H1 (cell line): ENCODE measurements at regions not wholly inside any gene's neighbourhood (a gene's known extent, or its start where the extent isn't known, plus 50 kb on each side); places are given as distances from the start of the nearest gene placed in this dataset.

ENCODE experiments used
- ASH2L ChIP-seq: fragments of 200-600, 300-600 bp; sonication (generic); IDR thresholded peaks from one replicate; pipeline ENCODE4 v1.7.1; 2017; ENCODE audit warnings: low read length
- POU5F1 ChIP-seq: IDR thresholded peaks from 2 replicates; pipeline ENCODE4 v1.6.1; 2011; ENCODE audit warnings: low read depth, mild to moderate bottlenecking, low read length, moderate library complexity
- RNF2 ChIP-seq: fragments of 200-900, 300-1000 bp; sonication (generic); IDR thresholded peaks from 2 replicates; pipeline ENCODE4 v1.7.1; 2016; ENCODE audit warnings: borderline replicate concordance, low read depth, mild to moderate bottlenecking, antibody characterized with exemption, low read length; ENCODE audit not compliant: poor library complexity, severe bottlenecking; ENCODE audit errors: missing control alignments
- TEAD4 ChIP-seq: IDR thresholded peaks from 2 replicates; pipeline ENCODE4 v1.6.1; 2012; ENCODE audit warnings: low read depth, low read length, inconsistent platforms, mixed read lengths
- YY1 ChIP-seq: IDR thresholded peaks from 2 replicates; pipeline ENCODE4 v1.6.1; 2011; ENCODE audit warnings: low read depth, mild to moderate bottlenecking, low read length
- TF ChIP-seq, protein P1 (sequence below): fragments of 300-600 bp; sonication (generic); IDR thresholded peaks from 2 replicates; pipeline ENCODE4 v1.7.1; 2012; ENCODE audit warnings: low read length, moderate library complexity, mild to moderate bottlenecking, inconsistent platforms; ENCODE audit not compliant: insufficient replicate concordance
- TF ChIP-seq, protein P2 (sequence below): IDR thresholded peaks from 2 replicates; pipeline ENCODE4 v1.6.1; 2011; ENCODE audit warnings: low read depth, mild to moderate bottlenecking, low read length; ENCODE audit not compliant: insufficient read depth

DNA sequence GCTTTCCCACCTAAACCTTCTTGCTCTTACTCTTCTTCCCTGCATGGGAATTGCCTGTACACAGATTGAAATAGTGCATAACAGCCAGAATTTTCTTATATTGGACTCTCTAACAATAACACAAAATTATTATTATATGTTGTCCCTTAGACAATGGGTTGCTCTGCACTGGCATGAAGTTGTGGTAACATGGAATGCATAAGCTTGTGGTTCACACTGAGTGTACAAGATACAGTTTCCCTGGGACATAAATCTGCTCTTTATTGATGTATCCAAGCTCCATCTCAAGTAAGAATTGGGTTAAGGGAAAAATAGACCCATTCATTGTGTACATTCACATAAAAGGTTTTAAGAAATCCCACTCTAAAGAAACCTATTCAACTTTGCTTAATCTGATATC lies 114.4 kb upstream of the NTF3 start (continued):
- TF ChIP-seq, protein P1, sequence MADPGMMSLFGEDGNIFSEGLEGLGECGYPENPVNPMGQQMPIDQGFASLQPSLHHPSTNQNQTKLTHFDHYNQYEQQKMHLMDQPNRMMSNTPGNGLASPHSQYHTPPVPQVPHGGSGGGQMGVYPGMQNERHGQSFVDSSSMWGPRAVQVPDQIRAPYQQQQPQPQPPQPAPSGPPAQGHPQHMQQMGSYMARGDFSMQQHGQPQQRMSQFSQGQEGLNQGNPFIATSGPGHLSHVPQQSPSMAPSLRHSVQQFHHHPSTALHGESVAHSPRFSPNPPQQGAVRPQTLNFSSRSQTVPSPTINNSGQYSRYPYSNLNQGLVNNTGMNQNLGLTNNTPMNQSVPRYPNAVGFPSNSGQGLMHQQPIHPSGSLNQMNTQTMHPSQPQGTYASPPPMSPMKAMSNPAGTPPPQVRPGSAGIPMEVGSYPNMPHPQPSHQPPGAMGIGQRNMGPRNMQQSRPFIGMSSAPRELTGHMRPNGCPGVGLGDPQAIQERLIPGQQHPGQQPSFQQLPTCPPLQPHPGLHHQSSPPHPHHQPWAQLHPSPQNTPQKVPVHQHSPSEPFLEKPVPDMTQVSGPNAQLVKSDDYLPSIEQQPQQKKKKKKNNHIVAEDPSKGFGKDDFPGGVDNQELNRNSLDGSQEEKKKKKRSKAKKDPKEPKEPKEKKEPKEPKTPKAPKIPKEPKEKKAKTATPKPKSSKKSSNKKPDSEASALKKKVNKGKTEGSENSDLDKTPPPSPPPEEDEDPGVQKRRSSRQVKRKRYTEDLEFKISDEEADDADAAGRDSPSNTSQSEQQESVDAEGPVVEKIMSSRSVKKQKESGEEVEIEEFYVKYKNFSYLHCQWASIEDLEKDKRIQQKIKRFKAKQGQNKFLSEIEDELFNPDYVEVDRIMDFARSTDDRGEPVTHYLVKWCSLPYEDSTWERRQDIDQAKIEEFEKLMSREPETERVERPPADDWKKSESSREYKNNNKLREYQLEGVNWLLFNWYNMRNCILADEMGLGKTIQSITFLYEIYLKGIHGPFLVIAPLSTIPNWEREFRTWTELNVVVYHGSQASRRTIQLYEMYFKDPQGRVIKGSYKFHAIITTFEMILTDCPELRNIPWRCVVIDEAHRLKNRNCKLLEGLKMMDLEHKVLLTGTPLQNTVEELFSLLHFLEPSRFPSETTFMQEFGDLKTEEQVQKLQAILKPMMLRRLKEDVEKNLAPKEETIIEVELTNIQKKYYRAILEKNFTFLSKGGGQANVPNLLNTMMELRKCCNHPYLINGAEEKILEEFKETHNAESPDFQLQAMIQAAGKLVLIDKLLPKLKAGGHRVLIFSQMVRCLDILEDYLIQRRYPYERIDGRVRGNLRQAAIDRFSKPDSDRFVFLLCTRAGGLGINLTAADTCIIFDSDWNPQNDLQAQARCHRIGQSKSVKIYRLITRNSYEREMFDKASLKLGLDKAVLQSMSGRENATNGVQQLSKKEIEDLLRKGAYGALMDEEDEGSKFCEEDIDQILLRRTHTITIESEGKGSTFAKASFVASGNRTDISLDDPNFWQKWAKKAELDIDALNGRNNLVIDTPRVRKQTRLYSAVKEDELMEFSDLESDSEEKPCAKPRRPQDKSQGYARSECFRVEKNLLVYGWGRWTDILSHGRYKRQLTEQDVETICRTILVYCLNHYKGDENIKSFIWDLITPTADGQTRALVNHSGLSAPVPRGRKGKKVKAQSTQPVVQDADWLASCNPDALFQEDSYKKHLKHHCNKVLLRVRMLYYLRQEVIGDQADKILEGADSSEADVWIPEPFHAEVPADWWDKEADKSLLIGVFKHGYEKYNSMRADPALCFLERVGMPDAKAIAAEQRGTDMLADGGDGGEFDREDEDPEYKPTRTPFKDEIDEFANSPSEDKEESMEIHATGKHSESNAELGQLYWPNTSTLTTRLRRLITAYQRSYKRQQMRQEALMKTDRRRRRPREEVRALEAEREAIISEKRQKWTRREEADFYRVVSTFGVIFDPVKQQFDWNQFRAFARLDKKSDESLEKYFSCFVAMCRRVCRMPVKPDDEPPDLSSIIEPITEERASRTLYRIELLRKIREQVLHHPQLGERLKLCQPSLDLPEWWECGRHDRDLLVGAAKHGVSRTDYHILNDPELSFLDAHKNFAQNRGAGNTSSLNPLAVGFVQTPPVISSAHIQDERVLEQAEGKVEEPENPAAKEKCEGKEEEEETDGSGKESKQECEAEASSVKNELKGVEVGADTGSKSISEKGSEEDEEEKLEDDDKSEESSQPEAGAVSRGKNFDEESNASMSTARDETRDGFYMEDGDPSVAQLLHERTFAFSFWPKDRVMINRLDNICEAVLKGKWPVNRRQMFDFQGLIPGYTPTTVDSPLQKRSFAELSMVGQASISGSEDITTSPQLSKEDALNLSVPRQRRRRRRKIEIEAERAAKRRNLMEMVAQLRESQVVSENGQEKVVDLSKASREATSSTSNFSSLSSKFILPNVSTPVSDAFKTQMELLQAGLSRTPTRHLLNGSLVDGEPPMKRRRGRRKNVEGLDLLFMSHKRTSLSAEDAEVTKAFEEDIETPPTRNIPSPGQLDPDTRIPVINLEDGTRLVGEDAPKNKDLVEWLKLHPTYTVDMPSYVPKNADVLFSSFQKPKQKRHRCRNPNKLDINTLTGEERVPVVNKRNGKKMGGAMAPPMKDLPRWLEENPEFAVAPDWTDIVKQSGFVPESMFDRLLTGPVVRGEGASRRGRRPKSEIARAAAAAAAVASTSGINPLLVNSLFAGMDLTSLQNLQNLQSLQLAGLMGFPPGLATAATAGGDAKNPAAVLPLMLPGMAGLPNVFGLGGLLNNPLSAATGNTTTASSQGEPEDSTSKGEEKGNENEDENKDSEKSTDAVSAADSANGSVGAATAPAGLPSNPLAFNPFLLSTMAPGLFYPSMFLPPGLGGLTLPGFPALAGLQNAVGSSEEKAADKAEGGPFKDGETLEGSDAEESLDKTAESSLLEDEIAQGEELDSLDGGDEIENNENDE, result no peak
- TF ChIP-seq TEAD4 (no peak), POU5F1 (no peak), RNF2 (no peak), ASH2L (no peak), YY1 (no peak)
- TF ChIP-seq, protein P2, sequence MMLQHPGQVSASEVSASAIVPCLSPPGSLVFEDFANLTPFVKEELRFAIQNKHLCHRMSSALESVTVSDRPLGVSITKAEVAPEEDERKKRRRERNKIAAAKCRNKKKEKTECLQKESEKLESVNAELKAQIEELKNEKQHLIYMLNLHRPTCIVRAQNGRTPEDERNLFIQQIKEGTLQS, result no peak
